ENCODE measurements at regions not wholly inside any gene's neighbourhood (a gene's known extent, or its start where the extent isn't known, plus 50 kb on each side); places are given as distances from the start of the nearest gene placed in this dataset.

GRCh38 chr11:96943970-96944369 lies 554.2 kb downstream of the JRKL start (continued):
- no peak for TF ChIP-seq CTCF (conservative IDR thresholded peaks at IDR 0.05; ENCODE audit: low read depth in 2 of 2)
- no peak for TF ChIP-seq STAT1 (IDR thresholded peaks at IDR 0.05; ENCODE audit: unreplicated experiment)
- TF ChIP-seq ZNF331 (CRISPR knock-in tag; IDR thresholded peaks at IDR 0.05; ENCODE audit: low read depth): no peak
- no peak for TF ChIP-seq ETS1 (IDR thresholded peaks at IDR 0.05)

GRCh38 chr11:96948066-96948465 lies 558.3 kb downstream of the JRKL start:
- no peak overlapping the region for H3K27ac Mint-ChIP-seq
- no peaks in the 10 kb centered on the region for H3K9me2 ChIP-seq (ENCODE audit: insufficient read depth)

More at GRCh38 chr11:96948066-96948465, 558.3 kb downstream of the JRKL start:
- ATAC-seq: no peak
- Histone ChIP-seq H3K27me3 (ENCODE audit: insufficient read depth) (no peaks in the 10 kb centered on the region), H3K4me2 (no peak overlapping the region), H2AFZ (no peak overlapping the region), H3F3A (replicated peaks; ENCODE audit: low read depth) (no peaks in the 10 kb centered on the region), H3K4me1 (ENCODE audit: insufficient read depth) (no peaks in the 10 kb centered on the region), H3K4me3 (no peak overlapping the region), H3K27ac (ENCODE audit: low read depth) (no peak overlapping the region), H3K36me3 (ENCODE audit: insufficient read depth) (no peaks in the 10 kb centered on the region), H4K20me1 (replicated peaks; ENCODE audit: insufficient read depth) (no peaks in the 10 kb centered on the region), H3K79me2 (replicated peaks; ENCODE audit: insufficient read depth) (no peaks in the 10 kb centered on the region)
- no peak for DNase-seq (ENCODE audit: low spot score)
- Mint-ChIP-seq H3K36me3 (ENCODE audit: low read depth) (no peaks in the 10 kb centered on the region), H3K4me1 (no peaks in the 10 kb centered on the region), H3K4me3 (no peak overlapping the region), H3K9me3 (no peaks in the 10 kb centered on the region), H3K27me3 (ENCODE audit: insufficient read depth, low read depth, poor library complexity) (peaks cover 1% of the 10 kb centered on the region)
- no peak for TF ChIP-seq EZH2phosphoT487 (IDR thresholded peaks at IDR 0.05; ENCODE audit: unreplicated experiment)
- TF ChIP-seq ETS1 (IDR thresholded peaks at IDR 0.05): no peak
- TF ChIP-seq CTCF (conservative IDR thresholded peaks at IDR 0.05; ENCODE audit: low read depth in 2 of 2): no peak
- TF ChIP-seq ZNF462 (CRISPR knock-in tag; IDR thresholded peaks at IDR 0.05): no peak
- no peak for TF ChIP-seq POLR2AphosphoS5 (IDR thresholded peaks at IDR 0.05; ENCODE audit: low read depth)
- TF ChIP-seq REST (IDR thresholded peaks at IDR 0.05; ENCODE audit: unreplicated experiment): no peak

Measured in GM23338 (cell line).